GM19372 (cell line): ENCODE measurements at regions not wholly inside any gene's neighbourhood (a gene's known extent, or its start where the extent isn't known, plus 50 kb on each side); places are given as distances from the start of the nearest gene placed in this dataset.
"Not testable (repeated sequence)": the region's sequence is repeated elsewhere in the genome, so short reads cannot be mapped to it uniquely, and the experiment has no call there.

Source experiments
- ATAC-seq: cut with Tn5 transposase; IDR thresholded peaks from one replicate; pipeline ENCODE4 v1.9.1; 2021; ENCODE audit warnings: mild to moderate bottlenecking, low read depth, moderate library complexity; ENCODE audit not compliant: unreplicated experiment

- ATAC-seq: no peak
These were observed 199.3 kb upstream of the AUTS2 start for GRCh38 chr7:69398986-69399385.

GRCh38 chr7:69399401-69399800, 198.9 kb upstream of the AUTS2 start:
- no peak for ATAC-seq

- no peak for ATAC-seq
These were observed 195.6 kb upstream of the AUTS2 start for GRCh38 chr7:69402696-69403095.

GRCh38 chr7:69403169-69403568, 195.1 kb upstream of the AUTS2 start:
- ATAC-seq: no peak

- no peak for ATAC-seq
These were observed 187.3 kb upstream of the AUTS2 start for GRCh38 chr7:69411018-69411417.

GRCh38 chr7:69411466-69411865, 186.8 kb upstream of the AUTS2 start:
- no peak for ATAC-seq

GRCh38 chr7:69412331-69413146, 185.7 kb upstream of the AUTS2 start:
- ATAC-seq: no peak

GRCh38 chr7:69414555-69414954, 183.7 kb upstream of the AUTS2 start:
- no peak for ATAC-seq

GRCh38 chr7:69418869-69419670, 179.2 kb upstream of the AUTS2 start:
- no peak for ATAC-seq

GRCh38 chr7:69419934-69420333, 178.3 kb upstream of the AUTS2 start:
- no peak for ATAC-seq

- no peak for ATAC-seq
These were observed 175.7 kb upstream of the AUTS2 start for GRCh38 chr7:69422574-69422985.

GRCh38 chr7:69426705-69427104, 171.6 kb upstream of the AUTS2 start:
- ATAC-seq: no peak

GRCh38 chr7:69428089-69428488, 170.2 kb upstream of the AUTS2 start:
- ATAC-seq: no peak

GRCh38 chr7:69429911-69430383, 168.3 kb upstream of the AUTS2 start:
- no peak for ATAC-seq

- ATAC-seq: no peak
These were observed 167.8 kb upstream of the AUTS2 start for GRCh38 chr7:69430384-69431021.

- no peak for ATAC-seq
These were observed 166.6 kb upstream of the AUTS2 start for GRCh38 chr7:69431626-69432025.

- ATAC-seq: not testable (repeated sequence)
These were observed 166.0 kb upstream of the AUTS2 start for GRCh38 chr7:69432276-69432675.

GRCh38 chr7:69433081-69433480, 165.2 kb upstream of the AUTS2 start:
- ATAC-seq: no peak

GRCh38 chr7:69434398-69434815, 163.9 kb upstream of the AUTS2 start:
- ATAC-seq: no peak

GRCh38 chr7:69435711-69436110, 162.6 kb upstream of the AUTS2 start:
- ATAC-seq: no peak

GRCh38 chr7:69436946-69437345, 161.3 kb upstream of the AUTS2 start:
- ATAC-seq: no peak
